Keratinocyte (primary cell): ENCODE measurements at regions not wholly inside any gene's neighbourhood (a gene's known extent, or its start where the extent isn't known, plus 50 kb on each side); places are given as distances from the start of the nearest gene placed in this dataset.

Experiments
- CTCF ChIP-seq, 3 experiments: IDR thresholded peaks in 1 of 3; conservative IDR thresholded peaks in 1 of 3; optimal IDR thresholded peaks in 1 of 3; 2 replicates in 2 of 3; 3 replicates in 1 of 3; pipeline versions ENCODE3 to v1.5.1; 2011; ENCODE audit warnings: low read length in 3 of 3, mild to moderate bottlenecking in 3 of 3, moderate library complexity in 2 of 3, control low read depth in 1 of 3, inconsistent platforms in 1 of 3; ENCODE audit not compliant: insufficient read depth in 2 of 3; ENCODE audit errors: extremely low read depth in 1 of 3
- EZH2 ChIP-seq: IDR thresholded peaks from one replicate; pipeline ENCODE4 v1.6.1; 2012; ENCODE audit warnings: inconsistent platforms, mild to moderate bottlenecking, low read length, moderate library complexity

GRCh38 chr16:72299684-72300243, 127.8 kb upstream of the PMFBP1 start:
- TF ChIP-seq CTCF (optimal IDR thresholded peaks at IDR 0.05 in 1 of 3, IDR thresholded peaks at IDR 0.05 in 1 of 3, conservative IDR thresholded peaks at IDR 0.05 in 1 of 3; ENCODE audit: extremely low read depth in 1 of 3, insufficient read depth in 2 of 3, low read length in 3 of 3), result no peak
- TF ChIP-seq EZH2, result no peak
